ENCODE measurements at regions not wholly inside any gene's neighbourhood (a gene's known extent, or its start where the extent isn't known, plus 50 kb on each side); places are given as distances from the start of the nearest gene placed in this dataset.
"Not testable (repeated sequence)": the region's sequence is repeated elsewhere in the genome, so short reads cannot be mapped to it uniquely, and the experiment has no call there.

DNA sequence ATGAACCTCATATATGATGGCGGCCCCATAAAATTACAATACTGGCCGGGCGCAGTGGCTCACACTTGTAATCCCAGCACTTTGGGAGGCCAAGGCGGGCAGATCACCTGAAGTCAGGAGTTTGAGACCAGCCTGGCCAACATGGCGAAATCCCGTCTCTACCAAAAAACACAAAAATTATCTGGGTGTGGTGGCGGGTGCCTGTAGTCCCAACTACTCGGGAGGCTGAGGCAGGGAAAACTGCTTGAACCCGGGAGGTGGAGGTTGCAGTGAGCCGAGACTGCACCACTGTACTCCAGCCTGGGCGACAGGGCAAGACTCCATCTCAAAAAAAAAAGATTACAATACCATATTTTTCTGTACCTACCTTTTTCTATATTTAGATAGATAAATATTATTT, 1345.5 kb downstream of the BRD1 start:
- TF ChIP-seq, protein P1, sequence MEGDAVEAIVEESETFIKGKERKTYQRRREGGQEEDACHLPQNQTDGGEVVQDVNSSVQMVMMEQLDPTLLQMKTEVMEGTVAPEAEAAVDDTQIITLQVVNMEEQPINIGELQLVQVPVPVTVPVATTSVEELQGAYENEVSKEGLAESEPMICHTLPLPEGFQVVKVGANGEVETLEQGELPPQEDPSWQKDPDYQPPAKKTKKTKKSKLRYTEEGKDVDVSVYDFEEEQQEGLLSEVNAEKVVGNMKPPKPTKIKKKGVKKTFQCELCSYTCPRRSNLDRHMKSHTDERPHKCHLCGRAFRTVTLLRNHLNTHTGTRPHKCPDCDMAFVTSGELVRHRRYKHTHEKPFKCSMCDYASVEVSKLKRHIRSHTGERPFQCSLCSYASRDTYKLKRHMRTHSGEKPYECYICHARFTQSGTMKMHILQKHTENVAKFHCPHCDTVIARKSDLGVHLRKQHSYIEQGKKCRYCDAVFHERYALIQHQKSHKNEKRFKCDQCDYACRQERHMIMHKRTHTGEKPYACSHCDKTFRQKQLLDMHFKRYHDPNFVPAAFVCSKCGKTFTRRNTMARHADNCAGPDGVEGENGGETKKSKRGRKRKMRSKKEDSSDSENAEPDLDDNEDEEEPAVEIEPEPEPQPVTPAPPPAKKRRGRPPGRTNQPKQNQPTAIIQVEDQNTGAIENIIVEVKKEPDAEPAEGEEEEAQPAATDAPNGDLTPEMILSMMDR (IDR thresholded peaks at IDR 0.05): not testable (repeated sequence)
- TF ChIP-seq, protein P2, sequence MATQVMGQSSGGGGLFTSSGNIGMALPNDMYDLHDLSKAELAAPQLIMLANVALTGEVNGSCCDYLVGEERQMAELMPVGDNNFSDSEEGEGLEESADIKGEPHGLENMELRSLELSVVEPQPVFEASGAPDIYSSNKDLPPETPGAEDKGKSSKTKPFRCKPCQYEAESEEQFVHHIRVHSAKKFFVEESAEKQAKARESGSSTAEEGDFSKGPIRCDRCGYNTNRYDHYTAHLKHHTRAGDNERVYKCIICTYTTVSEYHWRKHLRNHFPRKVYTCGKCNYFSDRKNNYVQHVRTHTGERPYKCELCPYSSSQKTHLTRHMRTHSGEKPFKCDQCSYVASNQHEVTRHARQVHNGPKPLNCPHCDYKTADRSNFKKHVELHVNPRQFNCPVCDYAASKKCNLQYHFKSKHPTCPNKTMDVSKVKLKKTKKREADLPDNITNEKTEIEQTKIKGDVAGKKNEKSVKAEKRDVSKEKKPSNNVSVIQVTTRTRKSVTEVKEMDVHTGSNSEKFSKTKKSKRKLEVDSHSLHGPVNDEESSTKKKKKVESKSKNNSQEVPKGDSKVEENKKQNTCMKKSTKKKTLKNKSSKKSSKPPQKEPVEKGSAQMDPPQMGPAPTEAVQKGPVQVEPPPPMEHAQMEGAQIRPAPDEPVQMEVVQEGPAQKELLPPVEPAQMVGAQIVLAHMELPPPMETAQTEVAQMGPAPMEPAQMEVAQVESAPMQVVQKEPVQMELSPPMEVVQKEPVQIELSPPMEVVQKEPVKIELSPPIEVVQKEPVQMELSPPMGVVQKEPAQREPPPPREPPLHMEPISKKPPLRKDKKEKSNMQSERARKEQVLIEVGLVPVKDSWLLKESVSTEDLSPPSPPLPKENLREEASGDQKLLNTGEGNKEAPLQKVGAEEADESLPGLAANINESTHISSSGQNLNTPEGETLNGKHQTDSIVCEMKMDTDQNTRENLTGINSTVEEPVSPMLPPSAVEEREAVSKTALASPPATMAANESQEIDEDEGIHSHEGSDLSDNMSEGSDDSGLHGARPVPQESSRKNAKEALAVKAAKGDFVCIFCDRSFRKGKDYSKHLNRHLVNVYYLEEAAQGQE (IDR thresholded peaks at IDR 0.05; ENCODE audit: insufficient read depth in 1 of 2, low read depth in 2 of 2, low read length in 1 of 2): not testable (repeated sequence)

All from Panc1 (cell line).